K562 (cell line): ENCODE measurements at regions not wholly inside any gene's neighbourhood (a gene's known extent, or its start where the extent isn't known, plus 50 kb on each side); places are given as distances from the start of the nearest gene placed in this dataset.

Experiments used
- CBX1 ChIP-seq: sonication (generic); IDR thresholded peaks from 2 replicates; pipeline ENCODE4 v1.6.1; 2016; ENCODE audit warnings: antibody characterized with exemption, low read depth, mild to moderate bottlenecking
- CCAR2 ChIP-seq: fragments of 200-400 bp; formaldehyde crosslinking; IDR thresholded peaks from 2 replicates; pipeline ENCODE4 v1.6.1; 2017; ENCODE audit warnings: mild to moderate bottlenecking, low read depth, low read length
- E2F5 ChIP-seq: sonication (generic); formaldehyde crosslinking; IDR thresholded peaks from 2 replicates; pipeline ENCODE4 v1.8.0; 2022; ENCODE audit warnings: mild to moderate bottlenecking, missing genetic modification reagents
- EGR1 ChIP-seq: fragments of 450-650 bp; conservative IDR thresholded peaks from 2 replicates; pipeline ENCODE4 v1.6.1; 2017; ENCODE audit warnings: mild to moderate bottlenecking
- EP300 ChIP-seq: IDR thresholded peaks from 2 replicates; pipeline ENCODE4 v1.6.1; 2012; ENCODE audit warnings: low read length, improper control_type of control experiment
- LEF1 ChIP-seq: fragments of 450-650 bp; IDR thresholded peaks from 2 replicates; pipeline ENCODE4 v1.6.1; 2016; ENCODE audit warnings: mild to moderate bottlenecking
- MTA2 ChIP-seq: fragments of 450-650 bp; IDR thresholded peaks from 2 replicates; pipeline ENCODE4 v1.6.1; 2016; ENCODE audit warnings: low read depth
- MYBL2 ChIP-seq, 2 experiments: fragments of 450-650 bp in 1 of 2; sonication (generic) in 1 of 2; formaldehyde crosslinking in 1 of 2; IDR thresholded peaks; 2 replicates each; pipeline versions ENCODE4 v1.6.1 to v1.8.1; 2017 to 2022; ENCODE audit warnings: borderline replicate concordance in 1 of 2, inconsistent platforms in 1 of 2, low read depth in 1 of 2, mild to moderate bottlenecking in 1 of 2, missing genetic modification reagents in 1 of 2, moderate library complexity in 1 of 2
- NBN ChIP-seq: fragments of 450-650 bp; IDR thresholded peaks from 2 replicates; pipeline ENCODE4 v1.6.1; 2016; ENCODE audit warnings: low read depth, mild to moderate bottlenecking
- NCOR1 ChIP-seq: fragments of 450-650 bp; IDR thresholded peaks from 2 replicates; pipeline ENCODE4 v1.6.1; 2016; ENCODE audit warnings: mild to moderate bottlenecking, moderate library complexity
- NELFE ChIP-seq: IDR thresholded peaks from 2 replicates; pipeline ENCODE4 v1.6.1; 2011; ENCODE audit warnings: mild to moderate bottlenecking; ENCODE audit not compliant: insufficient read depth, insufficient read length
- NR2F6 ChIP-seq: fragments of 450-650 bp; formaldehyde crosslinking; IDR thresholded peaks from 2 replicates; pipeline ENCODE4 v1.4.0; 2020; ENCODE audit warnings: mild to moderate bottlenecking
- PCBP1 ChIP-seq: fragments of 200-400 bp; formaldehyde crosslinking; IDR thresholded peaks from 2 replicates; pipeline ENCODE4 v1.6.1; 2018; ENCODE audit warnings: mild to moderate bottlenecking, low read depth, low read length; ENCODE audit not compliant: poor library complexity, severe bottlenecking
- PHB ChIP-seq: fragments of 250-450 bp; sonication (Bioruptor Pico); IDR thresholded peaks from 2 replicates; pipeline ENCODE4 v1.5.0; 2021
- SMAD2 ChIP-seq: fragments of 150-350 bp; IDR thresholded peaks from 2 replicates; pipeline ENCODE4 v1.6.1; 2014; ENCODE audit warnings: low read depth, mild to moderate bottlenecking, low read length
- STAT5A ChIP-seq: IDR thresholded peaks from 2 replicates; pipeline ENCODE4 v1.6.1; 2012; ENCODE audit warnings: low read length, inconsistent platforms, borderline replicate concordance
- ZNF146 ChIP-seq: IDR thresholded peaks from one replicate; pipeline ENCODE4 v1.6.1; 2018; ENCODE audit warnings: missing compliant biosample characterization; ENCODE audit not compliant: unreplicated experiment
- TF ChIP-seq, protein P1 (sequence below): sonication (generic); formaldehyde crosslinking; IDR thresholded peaks from 2 replicates; pipeline ENCODE4 v1.8.1; 2022; ENCODE audit warnings: missing genetic modification reagents
- TF ChIP-seq, protein P2 (sequence below): sonication (generic); formaldehyde crosslinking; IDR thresholded peaks from 2 replicates; pipeline ENCODE4 v1.8.0; 2023; ENCODE audit warnings: missing genetic modification reagents, mild to moderate bottlenecking, borderline replicate concordance
- TF ChIP-seq, protein P3 (sequence below): fragments of 200-800 bp; sonication (Bioruptor generic); IDR thresholded peaks from 2 replicates; pipeline ENCODE4 v1.6.1; 2017; ENCODE audit warnings: missing genetic modification characterization, missing compliant biosample characterization

GRCh38 chr13:50244713-50245574, 229.7 kb downstream of the KCNRG start (continued):
- TF ChIP-seq NELFE (no peak), MTA2 (peak; percentile 25; the same call in 1 of the 2 replicates), EP300 (peak; percentile 74; the same call in 1 of the 2 replicates), MYBL2 (IDR thresholded peaks at IDR 0.05; ENCODE audit: low read depth) (no peak), MYBL2 (CRISPR knock-in tag; IDR thresholded peaks at IDR 0.05; ENCODE audit: borderline replicate concordance) (no peak), ZNF146 (CRISPR knock-in tag) (no peak), CBX1 (no peak), NR2F6 (CRISPR knock-in tag) (no peak), EGR1 (no peak), E2F5 (CRISPR knock-in tag) (no peak), LEF1 (0 out of 2 replicates have a peak, but pooled peaks have one; percentile 44), CCAR2 (no peak), SMAD2 (no peak), PCBP1 (no peak), PHB (no peak), STAT5A (no peak), NBN (no peak), NCOR1 (peak; percentile 53)
- TF ChIP-seq, protein P1, sequence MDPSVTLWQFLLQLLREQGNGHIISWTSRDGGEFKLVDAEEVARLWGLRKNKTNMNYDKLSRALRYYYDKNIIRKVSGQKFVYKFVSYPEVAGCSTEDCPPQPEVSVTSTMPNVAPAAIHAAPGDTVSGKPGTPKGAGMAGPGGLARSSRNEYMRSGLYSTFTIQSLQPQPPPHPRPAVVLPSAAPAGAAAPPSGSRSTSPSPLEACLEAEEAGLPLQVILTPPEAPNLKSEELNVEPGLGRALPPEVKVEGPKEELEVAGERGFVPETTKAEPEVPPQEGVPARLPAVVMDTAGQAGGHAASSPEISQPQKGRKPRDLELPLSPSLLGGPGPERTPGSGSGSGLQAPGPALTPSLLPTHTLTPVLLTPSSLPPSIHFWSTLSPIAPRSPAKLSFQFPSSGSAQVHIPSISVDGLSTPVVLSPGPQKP (CRISPR knock-in tag), result no peak
- TF ChIP-seq, protein P2, sequence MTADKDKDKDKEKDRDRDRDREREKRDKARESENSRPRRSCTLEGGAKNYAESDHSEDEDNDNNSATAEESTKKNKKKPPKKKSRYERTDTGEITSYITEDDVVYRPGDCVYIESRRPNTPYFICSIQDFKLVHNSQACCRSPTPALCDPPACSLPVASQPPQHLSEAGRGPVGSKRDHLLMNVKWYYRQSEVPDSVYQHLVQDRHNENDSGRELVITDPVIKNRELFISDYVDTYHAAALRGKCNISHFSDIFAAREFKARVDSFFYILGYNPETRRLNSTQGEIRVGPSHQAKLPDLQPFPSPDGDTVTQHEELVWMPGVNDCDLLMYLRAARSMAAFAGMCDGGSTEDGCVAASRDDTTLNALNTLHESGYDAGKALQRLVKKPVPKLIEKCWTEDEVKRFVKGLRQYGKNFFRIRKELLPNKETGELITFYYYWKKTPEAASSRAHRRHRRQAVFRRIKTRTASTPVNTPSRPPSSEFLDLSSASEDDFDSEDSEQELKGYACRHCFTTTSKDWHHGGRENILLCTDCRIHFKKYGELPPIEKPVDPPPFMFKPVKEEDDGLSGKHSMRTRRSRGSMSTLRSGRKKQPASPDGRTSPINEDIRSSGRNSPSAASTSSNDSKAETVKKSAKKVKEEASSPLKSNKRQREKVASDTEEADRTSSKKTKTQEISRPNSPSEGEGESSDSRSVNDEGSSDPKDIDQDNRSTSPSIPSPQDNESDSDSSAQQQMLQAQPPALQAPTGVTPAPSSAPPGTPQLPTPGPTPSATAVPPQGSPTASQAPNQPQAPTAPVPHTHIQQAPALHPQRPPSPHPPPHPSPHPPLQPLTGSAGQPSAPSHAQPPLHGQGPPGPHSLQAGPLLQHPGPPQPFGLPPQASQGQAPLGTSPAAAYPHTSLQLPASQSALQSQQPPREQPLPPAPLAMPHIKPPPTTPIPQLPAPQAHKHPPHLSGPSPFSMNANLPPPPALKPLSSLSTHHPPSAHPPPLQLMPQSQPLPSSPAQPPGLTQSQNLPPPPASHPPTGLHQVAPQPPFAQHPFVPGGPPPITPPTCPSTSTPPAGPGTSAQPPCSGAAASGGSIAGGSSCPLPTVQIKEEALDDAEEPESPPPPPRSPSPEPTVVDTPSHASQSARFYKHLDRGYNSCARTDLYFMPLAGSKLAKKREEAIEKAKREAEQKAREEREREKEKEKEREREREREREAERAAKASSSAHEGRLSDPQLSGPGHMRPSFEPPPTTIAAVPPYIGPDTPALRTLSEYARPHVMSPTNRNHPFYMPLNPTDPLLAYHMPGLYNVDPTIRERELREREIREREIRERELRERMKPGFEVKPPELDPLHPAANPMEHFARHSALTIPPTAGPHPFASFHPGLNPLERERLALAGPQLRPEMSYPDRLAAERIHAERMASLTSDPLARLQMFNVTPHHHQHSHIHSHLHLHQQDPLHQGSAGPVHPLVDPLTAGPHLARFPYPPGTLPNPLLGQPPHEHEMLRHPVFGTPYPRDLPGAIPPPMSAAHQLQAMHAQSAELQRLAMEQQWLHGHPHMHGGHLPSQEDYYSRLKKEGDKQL, result no peak
- TF ChIP-seq, protein P3, sequence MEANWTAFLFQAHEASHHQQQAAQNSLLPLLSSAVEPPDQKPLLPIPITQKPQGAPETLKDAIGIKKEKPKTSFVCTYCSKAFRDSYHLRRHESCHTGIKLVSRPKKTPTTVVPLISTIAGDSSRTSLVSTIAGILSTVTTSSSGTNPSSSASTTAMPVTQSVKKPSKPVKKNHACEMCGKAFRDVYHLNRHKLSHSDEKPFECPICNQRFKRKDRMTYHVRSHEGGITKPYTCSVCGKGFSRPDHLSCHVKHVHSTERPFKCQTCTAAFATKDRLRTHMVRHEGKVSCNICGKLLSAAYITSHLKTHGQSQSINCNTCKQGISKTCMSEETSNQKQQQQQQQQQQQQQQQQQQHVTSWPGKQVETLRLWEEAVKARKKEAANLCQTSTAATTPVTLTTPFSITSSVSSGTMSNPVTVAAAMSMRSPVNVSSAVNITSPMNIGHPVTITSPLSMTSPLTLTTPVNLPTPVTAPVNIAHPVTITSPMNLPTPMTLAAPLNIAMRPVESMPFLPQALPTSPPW, result no peak; the same call in 1 of the 2 replicates
